Vagina (tissue), 2 donors: ENCODE measurements at regions not wholly inside any gene's neighbourhood (a gene's known extent, or its start where the extent isn't known, plus 50 kb on each side); places are given as distances from the start of the nearest gene placed in this dataset.

Source experiments
- DNase-seq, 2 donors: peaks; one replicate each; pipeline ENCODE4 v3.0.0-alpha.2; 2017; ENCODE audit errors: extremely low spot score in 2 of 2
- H3K27ac ChIP-seq: fragments of 200-600 bp; sonication (generic); one replicate; pipeline ENCODE4 v1.5.1; 2019
- H3K27me3 ChIP-seq: fragments of 200-600 bp; sonication (generic); one replicate; pipeline ENCODE4 v1.5.1; 2019
- H3K36me3 ChIP-seq, 2 donors: fragments of 200-600 bp; sonication (generic); one replicate each; pipeline ENCODE4 v1.5.1; 2017 to 2019
- H3K4me1 ChIP-seq: fragments of 200-600 bp; sonication (generic); one replicate; pipeline ENCODE4 v1.5.1; 2019
- H3K4me3 ChIP-seq, 2 donors: fragments of 200-600 bp; sonication (generic); 1 replicate in 1 of 2; 2 replicates in 1 of 2; pipeline ENCODE4 v1.5.1; 2016 to 2019
- H3K9me3 ChIP-seq: fragments of 200-600 bp; sonication (generic); one replicate; pipeline ENCODE4 v1.5.1; 2019
- POLR2A ChIP-seq, 2 donors: fragments of 450-650 bp; IDR thresholded peaks; one replicate each; pipeline ENCODE4 v1.6.1; 2017; ENCODE audit warnings: antibody characterized with exemption in 2 of 2, mild to moderate bottlenecking in 2 of 2, moderate library complexity in 2 of 2
- POLR2AphosphoS5 ChIP-seq, 2 donors: sonication (generic); formaldehyde crosslinking; IDR thresholded peaks; one replicate each; pipeline ENCODE4 v1.9.0; 2017; ENCODE audit warnings: antibody characterized with exemption in 2 of 2, mild to moderate bottlenecking in 2 of 2, low read depth in 1 of 2; ENCODE audit not compliant: insufficient read depth in 1 of 2
- intact Hi-C: fragments of 100-400 bp; cut with DNase I; formaldehyde crosslinking; loops from one replicate; pipeline ENCODE4 v1.15.1; 2023
- TF ChIP-seq, protein P1 (sequence below), 3 experiments: fragments of 450-650 bp in 2 of 3; fragments of 200-600 bp in 1 of 3; sonication (generic) in 1 of 3; IDR thresholded peaks; one replicate each; pipeline ENCODE4 v1.5.1; 2017 to 2019; ENCODE audit warnings: antibody characterized with exemption in 3 of 3, mild to moderate bottlenecking in 2 of 3, moderate library complexity in 2 of 3

DNA sequence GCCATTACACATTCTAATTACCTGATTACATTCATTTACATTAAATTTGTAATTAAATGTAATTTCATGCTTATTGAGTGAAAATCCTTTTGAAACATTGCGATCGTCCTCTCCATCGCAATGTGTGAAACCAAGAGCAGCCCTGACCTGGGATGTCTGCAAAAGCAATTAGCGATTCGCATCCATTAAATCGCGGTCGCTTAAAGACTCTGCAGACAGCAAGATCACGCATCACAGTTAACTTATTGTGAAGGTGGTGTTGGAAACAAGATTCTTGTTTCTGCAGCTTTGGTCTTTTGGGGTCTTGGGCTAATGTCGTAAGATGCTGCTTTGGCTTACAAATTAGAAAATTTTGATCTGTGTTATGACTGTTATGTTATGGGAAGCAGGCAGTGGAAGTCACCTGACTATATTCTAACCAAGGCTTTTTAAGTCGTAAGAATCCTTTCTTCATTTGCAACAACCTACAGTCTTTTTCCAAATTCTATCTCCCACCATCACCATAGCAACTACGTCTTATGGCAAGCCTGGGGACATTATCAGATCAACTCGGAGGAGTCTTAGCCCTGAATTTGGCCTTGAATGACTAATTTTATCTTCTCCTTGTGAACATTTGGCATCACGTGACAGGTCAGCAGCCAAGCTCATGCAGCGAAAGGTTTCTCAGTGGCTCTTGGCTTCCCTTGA, 142.8 kb upstream of the SOX1 start:
- H3K36me3 ChIP-seq, result no peaks in the 10 kb centered on the region
- no peaks in the 10 kb centered on the region for H3K9me3 ChIP-seq
- intact Hi-C loops, result no loop called here
- DNase-seq, result no peak
- H3K27me3 ChIP-seq, result no peaks in the 10 kb centered on the region
- TF ChIP-seq POLR2AphosphoS5 (IDR thresholded peaks at IDR 0.05; ENCODE audit: insufficient read depth in 1 of 2, low read depth in 1 of 2) (no peak), POLR2A (IDR thresholded peaks at IDR 0.05) (no peak)
- TF ChIP-seq, protein P1, sequence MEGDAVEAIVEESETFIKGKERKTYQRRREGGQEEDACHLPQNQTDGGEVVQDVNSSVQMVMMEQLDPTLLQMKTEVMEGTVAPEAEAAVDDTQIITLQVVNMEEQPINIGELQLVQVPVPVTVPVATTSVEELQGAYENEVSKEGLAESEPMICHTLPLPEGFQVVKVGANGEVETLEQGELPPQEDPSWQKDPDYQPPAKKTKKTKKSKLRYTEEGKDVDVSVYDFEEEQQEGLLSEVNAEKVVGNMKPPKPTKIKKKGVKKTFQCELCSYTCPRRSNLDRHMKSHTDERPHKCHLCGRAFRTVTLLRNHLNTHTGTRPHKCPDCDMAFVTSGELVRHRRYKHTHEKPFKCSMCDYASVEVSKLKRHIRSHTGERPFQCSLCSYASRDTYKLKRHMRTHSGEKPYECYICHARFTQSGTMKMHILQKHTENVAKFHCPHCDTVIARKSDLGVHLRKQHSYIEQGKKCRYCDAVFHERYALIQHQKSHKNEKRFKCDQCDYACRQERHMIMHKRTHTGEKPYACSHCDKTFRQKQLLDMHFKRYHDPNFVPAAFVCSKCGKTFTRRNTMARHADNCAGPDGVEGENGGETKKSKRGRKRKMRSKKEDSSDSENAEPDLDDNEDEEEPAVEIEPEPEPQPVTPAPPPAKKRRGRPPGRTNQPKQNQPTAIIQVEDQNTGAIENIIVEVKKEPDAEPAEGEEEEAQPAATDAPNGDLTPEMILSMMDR (IDR thresholded peaks at IDR 0.05), result no peak
- H3K4me3 ChIP-seq, result no peak overlapping the region
- H3K27ac ChIP-seq, result no peak overlapping the region
- no peaks in the 10 kb centered on the region for H3K4me1 ChIP-seq

DNA sequence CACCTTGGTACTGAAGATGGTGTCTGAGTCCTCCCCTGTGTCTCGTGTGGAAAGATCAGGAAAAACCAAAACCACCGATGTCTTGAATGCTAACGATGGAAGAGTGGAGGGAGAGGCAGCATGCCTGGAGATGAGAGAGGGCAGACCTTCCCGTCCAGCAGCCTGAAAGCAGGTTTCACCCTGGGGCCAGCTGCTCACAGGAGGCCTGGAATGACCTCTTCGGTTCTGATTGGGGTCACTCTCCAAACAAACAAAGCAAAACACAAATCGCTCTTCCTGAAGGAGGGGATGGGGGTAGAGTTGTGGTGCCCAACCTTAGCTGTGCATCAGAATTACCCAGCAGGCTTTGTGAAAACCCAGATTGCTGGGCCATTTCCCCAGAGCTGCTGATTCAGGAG, 142.3 kb upstream of the SOX1 start:
- Histone ChIP-seq H3K27ac (no peak overlapping the region), H3K27me3 (no peaks in the 10 kb centered on the region), H3K4me1 (no peaks in the 10 kb centered on the region), H3K36me3 (no peaks in the 10 kb centered on the region), H3K4me3 (no peak overlapping the region), H3K9me3 (no peaks in the 10 kb centered on the region)
- TF ChIP-seq POLR2AphosphoS5 (IDR thresholded peaks at IDR 0.05; ENCODE audit: insufficient read depth in 1 of 2, low read depth in 1 of 2), result no peak
- no peak for TF ChIP-seq POLR2A (IDR thresholded peaks at IDR 0.05)
- TF ChIP-seq, protein P1 (IDR thresholded peaks at IDR 0.05), result no peak
- no peak for DNase-seq
- intact Hi-C loops, result no loop called here

DNA sequence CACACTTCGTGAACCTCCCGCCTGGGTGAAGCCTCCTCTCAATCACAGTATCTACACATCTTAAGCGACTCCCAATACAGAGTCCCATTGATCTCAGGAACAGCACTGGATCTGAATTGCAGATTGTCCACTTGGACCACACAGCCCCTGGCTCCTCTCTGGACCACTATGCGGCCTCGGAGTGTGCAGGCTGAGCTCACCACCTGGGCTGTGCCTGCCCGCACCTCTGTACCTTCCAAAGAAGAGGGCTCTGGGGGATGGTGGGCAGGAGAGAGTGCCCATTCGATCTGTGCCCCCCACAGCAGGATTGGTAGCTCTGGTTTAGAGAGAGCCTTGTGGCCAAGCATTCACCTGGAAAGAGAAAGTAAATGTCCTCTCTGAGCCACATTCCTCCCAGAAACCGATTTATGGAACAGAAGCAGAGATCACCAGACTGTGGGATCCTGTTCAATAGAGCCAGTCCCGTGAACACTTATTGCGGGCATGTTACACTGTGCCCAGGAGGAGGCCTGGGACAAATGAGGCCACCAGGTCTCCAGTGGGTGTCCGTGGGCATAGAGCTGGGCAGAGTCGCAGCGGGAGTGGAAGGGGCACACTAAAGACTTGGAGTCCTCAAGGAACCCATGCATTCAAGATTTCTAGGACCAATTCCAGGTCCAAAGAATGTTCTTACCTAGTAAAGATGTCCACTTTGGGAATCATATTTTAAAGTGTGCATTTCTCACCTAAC, 141.6 kb upstream of the SOX1 start:
- Histone ChIP-seq H3K27ac (no peak overlapping the region), H3K4me1 (no peaks in the 10 kb centered on the region), H3K36me3 (no peaks in the 10 kb centered on the region), H3K4me3 (no peak overlapping the region), H3K9me3 (no peaks in the 10 kb centered on the region), H3K27me3 (no peaks in the 10 kb centered on the region)
- no peak for DNase-seq
- intact Hi-C loops, result no loop called here
- TF ChIP-seq POLR2A (IDR thresholded peaks at IDR 0.05), result no peak
- TF ChIP-seq, protein P1 (IDR thresholded peaks at IDR 0.05), result no peak
- TF ChIP-seq POLR2AphosphoS5 (IDR thresholded peaks at IDR 0.05; ENCODE audit: insufficient read depth in 1 of 2, low read depth in 1 of 2), result no peak

DNA sequence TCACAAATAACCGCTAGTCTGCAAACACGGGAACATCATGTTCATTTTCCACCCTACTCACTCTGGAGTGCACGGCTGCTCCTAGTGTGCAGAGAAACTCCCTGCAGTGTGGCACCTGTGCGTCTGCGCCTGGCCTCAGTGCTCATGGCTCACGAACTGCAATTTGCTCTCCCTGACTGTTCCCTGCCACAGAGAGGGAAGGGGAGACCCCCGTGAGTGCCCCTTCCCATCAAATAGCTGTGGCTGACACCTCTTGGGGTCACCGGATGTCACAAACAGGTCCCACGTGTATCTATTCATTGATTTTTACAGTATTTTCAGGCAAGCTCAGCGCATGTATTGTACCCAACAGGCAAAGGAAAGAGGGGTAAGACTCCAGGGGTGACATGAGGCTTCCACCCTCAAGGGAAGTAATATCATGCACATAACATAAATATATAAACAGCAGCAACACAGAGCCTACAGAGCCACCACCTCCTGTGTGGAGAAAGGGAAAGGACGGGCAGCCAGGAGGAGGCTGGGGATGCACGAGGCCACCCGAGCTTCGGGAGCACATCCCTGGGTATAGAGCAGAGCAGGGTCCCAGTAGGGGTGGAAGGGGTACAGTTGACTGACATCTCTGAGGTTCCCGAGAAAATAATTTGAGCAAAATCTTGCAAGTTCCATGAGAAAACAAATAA, 140.3 kb upstream of the SOX1 start:
- Histone ChIP-seq H3K9me3 (no peaks in the 10 kb centered on the region), H3K4me3 (no peak overlapping the region), H3K36me3 (no peaks in the 10 kb centered on the region), H3K27me3 (no peaks in the 10 kb centered on the region), H3K27ac (no peak overlapping the region), H3K4me1 (no peaks in the 10 kb centered on the region)
- DNase-seq, result no peak
- no peak for TF ChIP-seq POLR2A (IDR thresholded peaks at IDR 0.05)
- no peak for TF ChIP-seq POLR2AphosphoS5 (IDR thresholded peaks at IDR 0.05; ENCODE audit: insufficient read depth in 1 of 2, low read depth in 1 of 2)
- TF ChIP-seq, protein P1 (IDR thresholded peaks at IDR 0.05), result no peak
- intact Hi-C loops, result no loop called here
